A549 (cell line): ENCODE measurements at regions not wholly inside any gene's neighbourhood (a gene's known extent, or its start where the extent isn't known, plus 50 kb on each side); places are given as distances from the start of the nearest gene placed in this dataset.

ENCODE experiments used
- ATAC-seq, 2 experiments: fragments of 200-7000 bp in 1 of 2; fragments of >200 bp in 1 of 2; cut with Nextera tagmentation in 1 of 2; cut with Tn5 transposase in 1 of 2; 3 replicates each; pipeline versions ENCODE4 v1.8.0 to v1.9.1; 2018 to 2020; ENCODE audit warnings: mild to moderate bottlenecking in 1 of 2, moderate library complexity in 1 of 2
- CTCF ChIA-PET: fragments of 300-600 bp; sonication (Branson Sonifier 250); formaldehyde crosslinking; extraction: SDS; loops from one replicate; lab custom pipeline; 2021; ENCODE audit warnings: antibody characterized with exemption, inconsistent platforms; lab: Yijun Ruan, JAX
- POLR2A ChIA-PET: fragments of 350-600 bp; formaldehyde crosslinking; extraction: SDS; loops from one replicate; lab custom pipeline; 2021; ENCODE audit warnings: antibody characterized with exemption, inconsistent platforms; lab: Yijun Ruan, JAX
- DNase-seq, 2 experiments: peaks; one replicate each; pipeline versions ENCODE4 v3.0.0 to v3.0.0-alpha.2; 2011 to 2016; ENCODE audit warnings: low read depth in 1 of 2, low spot score in 1 of 2
- FAIRE-seq: peaks from 2 replicates; lab custom pipeline; 2011; peaks lifted over from hg19 to GRCh38; lab: Jason Lieb, UNC
- H3K27ac ChIP-seq, 2 experiments: fragments of >200 bp; sonication (Bioruptor Twin); formaldehyde crosslinking; 3 replicates each; pipeline ENCODE4 v1.5.1; 2016 to 2017
- H3K4me1 ChIP-seq: fragments of >200 bp; sonication (Bioruptor Twin); formaldehyde crosslinking; 3 replicates; pipeline ENCODE4 v1.6.1; 2016
- H3K4me2 ChIP-seq: fragments of >200 bp; sonication (Bioruptor Twin); formaldehyde crosslinking; 3 replicates; pipeline ENCODE4 v1.6.1; 2016
- H3K4me3 ChIP-seq: fragments of >200 bp; sonication (Bioruptor Twin); formaldehyde crosslinking; 3 replicates; pipeline ENCODE4 v1.5.1; 2016
- H3K9me3 ChIP-seq: fragments of >200 bp; sonication (Bioruptor Twin); formaldehyde crosslinking; 3 replicates; pipeline ENCODE4 v1.6.1; 2016
- EHF ChIP-seq: fragments of 250-450 bp; sonication (Bioruptor Pico); IDR thresholded peaks from 2 replicates; pipeline ENCODE4 v1.5.0; 2020; ENCODE audit warnings: mild to moderate bottlenecking
- EHMT2 ChIP-seq: fragments of 200-600 bp; sonication (generic); IDR thresholded peaks from 2 replicates; pipeline ENCODE4 v1.6.1; 2016; ENCODE audit warnings: antibody characterized with exemption, low read depth, mild to moderate bottlenecking, moderate library complexity
- ESRRA ChIP-seq: fragments of 150-350 bp; IDR thresholded peaks from 2 replicates; pipeline ENCODE4 v1.6.1; 2014; ENCODE audit warnings: mild to moderate bottlenecking, low read length, borderline replicate concordance
- HEYL ChIP-seq: fragments of 250-450 bp; sonication (Bioruptor Pico); IDR thresholded peaks from 2 replicates; pipeline ENCODE4 v1.8.0; 2021; ENCODE audit warnings: mild to moderate bottlenecking, moderate library complexity
- HOXB13 ChIP-seq: fragments of 250-450 bp; sonication (Bioruptor Pico); IDR thresholded peaks from 2 replicates; pipeline ENCODE4 v1.5.0; 2020; ENCODE audit warnings: low read depth, mild to moderate bottlenecking, moderate library complexity
- JUN ChIP-seq, 2 experiments: fragments of >200 bp; sonication (Bioruptor Twin); formaldehyde crosslinking; IDR thresholded peaks; 2 replicates in 1 of 2; 3 replicates in 1 of 2; pipeline ENCODE4 v1.6.1; 2016 to 2017
- KDM1A ChIP-seq: fragments of 200-600 bp; sonication (generic); IDR thresholded peaks from 2 replicates; pipeline ENCODE4 v1.6.1; 2016; ENCODE audit warnings: low read depth, mild to moderate bottlenecking
- NPAS2 ChIP-seq: fragments of 250-450 bp; sonication (Bioruptor Pico); IDR thresholded peaks from 2 replicates; pipeline ENCODE4 v1.8.0; 2022; ENCODE audit warnings: mild to moderate bottlenecking, moderate library complexity, borderline replicate concordance
- PHF8 ChIP-seq: fragments of 200-600 bp; sonication (generic); IDR thresholded peaks from 2 replicates; pipeline ENCODE4 v1.6.1; 2016; ENCODE audit warnings: low read depth, mild to moderate bottlenecking, antibody characterized with exemption, moderate library complexity, borderline replicate concordance
- RFX5 ChIP-seq: fragments of 450-650 bp; IDR thresholded peaks from 2 replicates; pipeline ENCODE4 v1.7.1; 2014; ENCODE audit warnings: antibody characterized with exemption, mild to moderate bottlenecking, moderate library complexity
- RNF2 ChIP-seq: fragments of 200-600 bp; sonication (generic); IDR thresholded peaks from 2 replicates; pipeline ENCODE4 v1.6.1; 2016; ENCODE audit warnings: low read depth, mild to moderate bottlenecking, antibody characterized with exemption, moderate library complexity, borderline replicate concordance
- TFCP2L1 ChIP-seq: fragments of 250-450 bp; sonication (Bioruptor Pico); IDR thresholded peaks from 2 replicates; pipeline ENCODE4 v1.5.0; 2021; ENCODE audit warnings: mild to moderate bottlenecking
- TP53 ChIP-seq: fragments of 250-450 bp; sonication (Bioruptor Pico); IDR thresholded peaks from 2 replicates; pipeline ENCODE4 v1.5.0; 2021; ENCODE audit warnings: mild to moderate bottlenecking, moderate library complexity
- WGBS: methylation state at CpG from one replicate; pipeline ENCODE4 v1.1.6; 2017; ENCODE audit errors: missing lambda C conversion rate; 5-methylcytosine and 5-hydroxymethylcytosine counted together
- TF ChIP-seq, protein P1 (sequence below): IDR thresholded peaks from 2 replicates; pipeline ENCODE4 v1.6.1; 2012
- TF ChIP-seq, protein P2 (sequence below): fragments of 250-450 bp; sonication (Bioruptor Pico); IDR thresholded peaks from 2 replicates; pipeline ENCODE4 v1.5.0; 2020; ENCODE audit warnings: low read depth, mild to moderate bottlenecking, moderate library complexity
- TF ChIP-seq, protein P3 (sequence below): fragments of 150-350 bp; IDR thresholded peaks from 2 replicates; pipeline ENCODE4 v1.6.1; 2014; ENCODE audit warnings: low read depth, mild to moderate bottlenecking, low read length
- TF ChIP-seq, protein P4 (sequence below): IDR thresholded peaks from 2 replicates; pipeline ENCODE4 v1.6.1; 2012; ENCODE audit warnings: low read depth, borderline replicate concordance
- TF ChIP-seq, protein P5 (sequence below): fragments of 200-600 bp; sonication (generic); IDR thresholded peaks from 2 replicates; pipeline ENCODE4 v1.6.1; 2016; ENCODE audit warnings: antibody characterized with exemption, mild to moderate bottlenecking, moderate library complexity

DNA sequence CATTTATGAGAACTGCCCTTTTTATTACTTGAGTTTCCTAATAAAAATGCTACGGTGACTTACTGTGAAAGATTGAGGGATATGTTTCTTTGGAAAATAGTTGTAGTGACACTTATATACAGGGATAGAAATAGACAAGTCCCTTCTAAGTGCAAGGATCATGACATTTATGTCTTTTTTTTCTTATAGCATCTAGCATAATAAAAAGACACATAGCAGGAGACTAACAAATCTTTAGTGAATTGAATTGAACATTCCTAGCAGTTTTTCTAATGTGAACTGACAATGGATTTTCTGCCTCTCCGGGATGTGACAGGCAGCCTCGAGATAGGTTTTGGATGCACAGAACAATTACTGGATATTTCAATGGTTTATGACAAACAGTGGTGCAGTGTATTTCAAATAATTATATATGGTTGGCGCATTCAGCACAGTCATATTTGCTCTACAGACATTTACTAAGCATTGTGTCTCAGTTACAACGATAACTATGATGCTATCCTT is 562.8 kb downstream of the ADCYAP1 start:
- Histone ChIP-seq H3K4me1 (no peaks in the 10 kb centered on the region), H3K4me3 (no peak overlapping the region), H3K4me2 (no peak overlapping the region), H3K27ac (no peak overlapping the region), H3K9me3 (no peaks in the 10 kb centered on the region)
- ChIA-PET POLR2A (no interaction called here), CTCF (no interaction called here)
- WGBS: 6% methylated on average over 5 of the region's 5 CpGs
- no peak for ATAC-seq
- no peak for FAIRE-seq
- no peak for DNase-seq
- no peak for TF ChIP-seq EHF (CRISPR knock-in tag)
- TF ChIP-seq KDM1A: no peak
- TF ChIP-seq, protein P1, sequence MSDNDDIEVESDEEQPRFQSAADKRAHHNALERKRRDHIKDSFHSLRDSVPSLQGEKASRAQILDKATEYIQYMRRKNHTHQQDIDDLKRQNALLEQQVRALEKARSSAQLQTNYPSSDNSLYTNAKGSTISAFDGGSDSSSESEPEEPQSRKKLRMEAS: no peak
- TF ChIP-seq, protein P2, sequence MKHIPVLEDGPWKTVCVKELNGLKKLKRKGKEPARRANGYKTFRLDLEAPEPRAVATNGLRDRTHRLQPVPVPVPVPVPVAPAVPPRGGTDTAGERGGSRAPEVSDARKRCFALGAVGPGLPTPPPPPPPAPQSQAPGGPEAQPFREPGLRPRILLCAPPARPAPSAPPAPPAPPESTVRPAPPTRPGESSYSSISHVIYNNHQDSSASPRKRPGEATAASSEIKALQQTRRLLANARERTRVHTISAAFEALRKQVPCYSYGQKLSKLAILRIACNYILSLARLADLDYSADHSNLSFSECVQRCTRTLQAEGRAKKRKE: no peak
- no peak for TF ChIP-seq TFCP2L1 (CRISPR knock-in tag)
- no peak for TF ChIP-seq TP53
- TF ChIP-seq EHMT2: no peak
- TF ChIP-seq, all 56 proteins: peak for 0

DNA sequence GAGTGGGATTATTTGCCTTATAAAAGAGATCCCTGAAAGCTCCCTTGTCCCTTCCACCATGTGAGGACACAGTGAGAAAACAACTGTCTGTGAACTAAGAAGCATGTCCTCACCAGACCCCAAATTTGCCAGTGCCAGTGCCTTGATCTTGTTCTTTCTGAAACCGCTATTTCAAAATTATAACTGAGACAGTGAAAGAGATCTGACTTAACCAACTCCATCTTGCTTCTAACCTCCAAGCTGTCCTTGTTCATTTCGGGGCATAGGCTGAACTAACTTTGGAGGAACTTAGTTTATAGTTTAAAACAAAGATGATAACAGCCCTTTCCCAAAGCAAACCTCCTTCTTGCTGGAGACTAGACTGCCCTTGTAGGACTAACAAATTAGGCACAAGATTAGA is 563.9 kb downstream of the ADCYAP1 start:
- ChIA-PET CTCF (no interaction called here), POLR2A (no interaction called here)
- WGBS: 0% methylated on average over 2 of the region's 2 CpGs
- no peaks in the 10 kb centered on the region for H3K4me1 ChIP-seq
- H3K9me3 ChIP-seq: no peaks in the 10 kb centered on the region
- no peak for DNase-seq
- no peak overlapping the region for H3K4me3 ChIP-seq
- H3K27ac ChIP-seq: no peak overlapping the region
- H3K4me2 ChIP-seq: no peak overlapping the region
- no peak for ATAC-seq
- TF ChIP-seq, protein P2: no peak
- TF ChIP-seq ESRRA (no peak), TFCP2L1 (CRISPR knock-in tag) (no peak), PHF8 (no peak), NPAS2 (no peak), RFX5 (no peak), JUN (IDR thresholded peaks at IDR 0.05) (no peak), HEYL (CRISPR knock-in tag) (no peak), RNF2 (no peak), HOXB13 (no peak)
- TF ChIP-seq, protein P3, sequence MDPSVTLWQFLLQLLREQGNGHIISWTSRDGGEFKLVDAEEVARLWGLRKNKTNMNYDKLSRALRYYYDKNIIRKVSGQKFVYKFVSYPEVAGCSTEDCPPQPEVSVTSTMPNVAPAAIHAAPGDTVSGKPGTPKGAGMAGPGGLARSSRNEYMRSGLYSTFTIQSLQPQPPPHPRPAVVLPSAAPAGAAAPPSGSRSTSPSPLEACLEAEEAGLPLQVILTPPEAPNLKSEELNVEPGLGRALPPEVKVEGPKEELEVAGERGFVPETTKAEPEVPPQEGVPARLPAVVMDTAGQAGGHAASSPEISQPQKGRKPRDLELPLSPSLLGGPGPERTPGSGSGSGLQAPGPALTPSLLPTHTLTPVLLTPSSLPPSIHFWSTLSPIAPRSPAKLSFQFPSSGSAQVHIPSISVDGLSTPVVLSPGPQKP: no peak
- TF ChIP-seq, protein P4, sequence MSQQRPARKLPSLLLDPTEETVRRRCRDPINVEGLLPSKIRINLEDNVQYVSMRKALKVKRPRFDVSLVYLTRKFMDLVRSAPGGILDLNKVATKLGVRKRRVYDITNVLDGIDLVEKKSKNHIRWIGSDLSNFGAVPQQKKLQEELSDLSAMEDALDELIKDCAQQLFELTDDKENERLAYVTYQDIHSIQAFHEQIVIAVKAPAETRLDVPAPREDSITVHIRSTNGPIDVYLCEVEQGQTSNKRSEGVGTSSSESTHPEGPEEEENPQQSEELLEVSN: no peak
- TF ChIP-seq, protein P5, sequence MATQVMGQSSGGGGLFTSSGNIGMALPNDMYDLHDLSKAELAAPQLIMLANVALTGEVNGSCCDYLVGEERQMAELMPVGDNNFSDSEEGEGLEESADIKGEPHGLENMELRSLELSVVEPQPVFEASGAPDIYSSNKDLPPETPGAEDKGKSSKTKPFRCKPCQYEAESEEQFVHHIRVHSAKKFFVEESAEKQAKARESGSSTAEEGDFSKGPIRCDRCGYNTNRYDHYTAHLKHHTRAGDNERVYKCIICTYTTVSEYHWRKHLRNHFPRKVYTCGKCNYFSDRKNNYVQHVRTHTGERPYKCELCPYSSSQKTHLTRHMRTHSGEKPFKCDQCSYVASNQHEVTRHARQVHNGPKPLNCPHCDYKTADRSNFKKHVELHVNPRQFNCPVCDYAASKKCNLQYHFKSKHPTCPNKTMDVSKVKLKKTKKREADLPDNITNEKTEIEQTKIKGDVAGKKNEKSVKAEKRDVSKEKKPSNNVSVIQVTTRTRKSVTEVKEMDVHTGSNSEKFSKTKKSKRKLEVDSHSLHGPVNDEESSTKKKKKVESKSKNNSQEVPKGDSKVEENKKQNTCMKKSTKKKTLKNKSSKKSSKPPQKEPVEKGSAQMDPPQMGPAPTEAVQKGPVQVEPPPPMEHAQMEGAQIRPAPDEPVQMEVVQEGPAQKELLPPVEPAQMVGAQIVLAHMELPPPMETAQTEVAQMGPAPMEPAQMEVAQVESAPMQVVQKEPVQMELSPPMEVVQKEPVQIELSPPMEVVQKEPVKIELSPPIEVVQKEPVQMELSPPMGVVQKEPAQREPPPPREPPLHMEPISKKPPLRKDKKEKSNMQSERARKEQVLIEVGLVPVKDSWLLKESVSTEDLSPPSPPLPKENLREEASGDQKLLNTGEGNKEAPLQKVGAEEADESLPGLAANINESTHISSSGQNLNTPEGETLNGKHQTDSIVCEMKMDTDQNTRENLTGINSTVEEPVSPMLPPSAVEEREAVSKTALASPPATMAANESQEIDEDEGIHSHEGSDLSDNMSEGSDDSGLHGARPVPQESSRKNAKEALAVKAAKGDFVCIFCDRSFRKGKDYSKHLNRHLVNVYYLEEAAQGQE: no peak
- no peak for FAIRE-seq
